MCF 10A (cell line): ENCODE measurements at regions not wholly inside any gene's neighbourhood (a gene's known extent, or its start where the extent isn't known, plus 50 kb on each side); places are given as distances from the start of the nearest gene placed in this dataset.

Experiments used
- BruUV-seq: library from RNA; stranded (reverse); fragments of 400-500 nt; replicated peaks from 2 replicates; lab custom pipeline; 2021; lab: Mats Ljungman, UMichigan
- CTCF ChIA-PET: fragments of 300-600 bp; sonication (Branson Sonifier 250); formaldehyde crosslinking; extraction: SDS; loops from one replicate; lab custom pipeline; 2021; ENCODE audit warnings: antibody characterized with exemption, inconsistent platforms; lab: Yijun Ruan, JAX
- POLR2A ChIA-PET: fragments of 300-600, 350-650 bp; sonication (Branson Sonifier 250); formaldehyde crosslinking; extraction: SDS; loops from one replicate; lab custom pipeline; 2020; ENCODE audit warnings: antibody characterized with exemption, inconsistent platforms; lab: Yijun Ruan, JAX
- DNase-seq: peaks from one replicate; pipeline ENCODE4 v3.0.0-alpha.2; 2018; ENCODE audit not compliant: unreplicated experiment
- H3K27ac Mint-ChIP-seq: one replicate; pipeline ENCODE4 v1.8.0; 2022; ENCODE audit warnings: mild to moderate bottlenecking, low read depth, mixed read lengths; ENCODE audit not compliant: unreplicated experiment
- H3K27me3 Mint-ChIP-seq: one replicate; pipeline ENCODE4 v1.8.0; 2022; ENCODE audit warnings: mixed read lengths; ENCODE audit not compliant: insufficient read depth, unreplicated experiment
- H3K36me3 Mint-ChIP-seq: one replicate; pipeline ENCODE4 v1.8.0; 2022; ENCODE audit warnings: mild to moderate bottlenecking, moderate library complexity, mixed read lengths; ENCODE audit not compliant: insufficient read depth, unreplicated experiment
- H3K4me1 Mint-ChIP-seq: one replicate; pipeline ENCODE4 v1.8.0; 2022; ENCODE audit warnings: mixed read lengths; ENCODE audit not compliant: insufficient read depth, unreplicated experiment
- H3K4me3 Mint-ChIP-seq: one replicate; pipeline ENCODE4 v1.8.0; 2022; ENCODE audit warnings: mild to moderate bottlenecking, moderate library complexity, mixed read lengths; ENCODE audit not compliant: unreplicated experiment
- H3K9me3 Mint-ChIP-seq: one replicate; pipeline ENCODE4 v1.8.0; 2022; ENCODE audit warnings: mixed read lengths; ENCODE audit not compliant: unreplicated experiment
- CTCF ChIP-seq: fragments of 200-600 bp; IDR thresholded peaks from one replicate; pipeline ENCODE4 v1.8.0; 2022; ENCODE audit warnings: antibody characterized with exemption, mild to moderate bottlenecking; ENCODE audit not compliant: unreplicated experiment
- intact Hi-C: fragments of 100-400 bp; cut with micrococcal nuclease; formaldehyde crosslinking; loops from 2 replicates; pipeline ENCODE4 v1.14.1; 2022

- BruUV-seq, result no TSS peak
- CTCF ChIA-PET, result no interaction called here
- Mint-ChIP-seq H3K9me3 (peaks cover 17% of the 10 kb centered on the region), H3K27ac (no peak overlapping the region), H3K4me1 (peaks cover 10% of the 10 kb centered on the region), H3K36me3 (no peaks in the 10 kb centered on the region), H3K4me3 (no peak overlapping the region), H3K27me3 (peaks cover 16% of the 10 kb centered on the region)
- intact Hi-C loops, result no loop called here
- no peak for TF ChIP-seq CTCF
- POLR2A ChIA-PET, result no interaction called here
- no peak for DNase-seq
These were observed 361.6 kb downstream of the TDRD3 start for GRCh38 chr13:60758637-60759036.

GRCh38 chr13:60757501-60758215 lies 360.6 kb downstream of the TDRD3 start:
- DNase-seq, result no peak
- CTCF ChIA-PET, result interaction anchor here (0.7 to 0.8 kb wide), 2 partner anchors 11 to 104 kb away, joined by 4 read pairs; no protein-coding TSS in a partner anchor
- Mint-ChIP-seq H3K36me3 (no peaks in the 10 kb centered on the region), H3K9me3 (peaks cover 11% of the 10 kb centered on the region), H3K4me3 (no peak overlapping the region), H3K4me1 (peaks cover 10% of the 10 kb centered on the region), H3K27me3 (peaks cover 16% of the 10 kb centered on the region), H3K27ac (no peak overlapping the region)
- no peak for TF ChIP-seq CTCF
- intact Hi-C loops, result no loop called here
- BruUV-seq, result no TSS peak
- POLR2A ChIA-PET, result no interaction called here

- DNase-seq, result peak; percentile 13
- no peak for TF ChIP-seq CTCF
- no peak overlapping the region for H3K27ac Mint-ChIP-seq
- BruUV-seq, result no TSS peak
- intact Hi-C loops, result no loop called here
- peaks cover 16% of the 10 kb centered on the region for H3K27me3 Mint-ChIP-seq
- peaks cover 10% of the 10 kb centered on the region for H3K4me1 Mint-ChIP-seq
- H3K9me3 Mint-ChIP-seq, result peaks cover 7% of the 10 kb centered on the region
- POLR2A ChIA-PET, result interaction anchor here (0.6 kb wide), 1 partner anchor 359 kb away, joined by 3 read pairs; the partner anchor contains the start of gene TDRD3
- CTCF ChIA-PET, result interaction anchor here (0.6 to 1.1 kb wide), 4 partner anchors 8 to 529 kb away, joined by 3 to 5 read pairs (median 5); no protein-coding TSS in a partner anchor
- no peak overlapping the region for H3K4me3 Mint-ChIP-seq
- no peaks in the 10 kb centered on the region for H3K36me3 Mint-ChIP-seq
These were observed 359.3 kb downstream of the TDRD3 start for GRCh38 chr13:60756306-60756705.

GRCh38 chr13:60755380-60756163 lies 358.6 kb downstream of the TDRD3 start:
- intact Hi-C loops, result no loop called here
- H3K4me3 Mint-ChIP-seq, result no peak overlapping the region
- CTCF ChIA-PET, result interaction anchor here (0.6 to 1.1 kb wide), 4 partner anchors 352 to 656 kb away, joined by 3 to 5 read pairs (median 3); no protein-coding TSS in a partner anchor
- POLR2A ChIA-PET, result no interaction called here
- no peak for TF ChIP-seq CTCF
- peaks cover 16% of the 10 kb centered on the region for H3K27me3 Mint-ChIP-seq
- peaks cover 10% of the 10 kb centered on the region for H3K4me1 Mint-ChIP-seq
- H3K9me3 Mint-ChIP-seq, result peaks cover under 1% of the 10 kb centered on the region
- no peaks in the 10 kb centered on the region for H3K36me3 Mint-ChIP-seq
- H3K27ac Mint-ChIP-seq, result no peak overlapping the region
- no TSS peak for BruUV-seq
- DNase-seq, result no peak
